Activated B cell treated with CpG ODN at 0.5 μM for 24 hours (primary cell): ENCODE measurements at regions not wholly inside any gene's neighbourhood (a gene's known extent, or its start where the extent isn't known, plus 50 kb on each side); places are given as distances from the start of the nearest gene placed in this dataset.

Experiments used
- ATAC-seq: fragments of 200-7000 bp; cut with Tn5 transposase; one replicate; pipeline ENCODE4 v1.10.0; 2021; ENCODE audit warnings: low read depth, mild to moderate bottlenecking, moderate library complexity
- CTCF ChIA-PET: fragments of 350-600 bp; sonication (Branson Sonifier 250); formaldehyde crosslinking; loops from one replicate; lab custom pipeline; 2021; ENCODE audit warnings: antibody characterized with exemption; lab: Charles Lee
- POLR2A ChIA-PET: fragments of 350-600 bp; sonication (Branson Sonifier 250); formaldehyde crosslinking; loops from one replicate; lab custom pipeline; 2021; ENCODE audit warnings: antibody characterized with exemption; lab: Charles Lee
- DNase-seq: peaks from one replicate; pipeline ENCODE4 v3.0.0; 2022
- H3K27ac Mint-ChIP-seq: one replicate; pipeline ENCODE4 v1.8.0; 2020; ENCODE audit warnings: mixed read lengths
- H3K27me3 Mint-ChIP-seq: one replicate; pipeline ENCODE4 v1.8.0; 2021; ENCODE audit warnings: mixed read lengths
- H3K36me3 Mint-ChIP-seq: one replicate; pipeline ENCODE4 v1.8.0; 2021; ENCODE audit warnings: low read depth, mixed read lengths
- H3K4me1 Mint-ChIP-seq: one replicate; pipeline ENCODE4 v1.8.0; 2021; ENCODE audit warnings: mixed read lengths
- H3K4me3 Mint-ChIP-seq: one replicate; pipeline ENCODE4 v1.8.0; 2020; ENCODE audit warnings: mild to moderate bottlenecking, mixed read lengths
- H3K9me3 Mint-ChIP-seq: one replicate; pipeline ENCODE4 v1.8.0; 2020; ENCODE audit warnings: mixed read lengths
- CTCF ChIP-seq: fragments of 200-600 bp; IDR thresholded peaks from one replicate; pipeline ENCODE4 v1.8.0; 2022; ENCODE audit warnings: antibody characterized with exemption, mild to moderate bottlenecking
- intact Hi-C: fragments of 100-400 bp; cut with micrococcal nuclease; formaldehyde crosslinking; loops from one replicate; pipeline ENCODE4 v1.15.1; 2024

- no peak for TF ChIP-seq CTCF
- no peaks in the 10 kb centered on the region for H3K4me1 Mint-ChIP-seq
- ChIA-PET POLR2A (no interaction called here), CTCF (no interaction called here)
- no peaks in the 10 kb centered on the region for H3K36me3 Mint-ChIP-seq
- H3K9me3 Mint-ChIP-seq, result peaks cover 6% of the 10 kb centered on the region
- H3K27ac Mint-ChIP-seq, result no peak overlapping the region
- ATAC-seq, result no peak
- H3K27me3 Mint-ChIP-seq, result no peaks in the 10 kb centered on the region
- no peak overlapping the region for H3K4me3 Mint-ChIP-seq
- intact Hi-C loops, result no loop called here
- no peak for DNase-seq
Observed at GRCh38 chr5:29247346-29248028, 1946.0 kb upstream of the CDH6 start.

GRCh38 chr5:29240379-29240778 is 1953.1 kb upstream of the CDH6 start:
- no peaks in the 10 kb centered on the region for H3K36me3 Mint-ChIP-seq
- no peaks in the 10 kb centered on the region for H3K4me1 Mint-ChIP-seq
- peaks cover 12% of the 10 kb centered on the region for H3K9me3 Mint-ChIP-seq
- no peaks in the 10 kb centered on the region for H3K27me3 Mint-ChIP-seq
- DNase-seq (no peak), ATAC-seq (no peak)
- no peak for TF ChIP-seq CTCF
- no peak overlapping the region for H3K4me3 Mint-ChIP-seq
- ChIA-PET POLR2A (no interaction called here), CTCF (no interaction called here)
- intact Hi-C loops, result no loop called here
- no peak overlapping the region for H3K27ac Mint-ChIP-seq

- H3K27me3 Mint-ChIP-seq, result no peaks in the 10 kb centered on the region
- H3K27ac Mint-ChIP-seq, result no peak overlapping the region
- ChIA-PET CTCF (no interaction called here), POLR2A (no interaction called here)
- no peak overlapping the region for H3K4me3 Mint-ChIP-seq
- no peak for DNase-seq
- H3K4me1 Mint-ChIP-seq, result no peaks in the 10 kb centered on the region
- H3K9me3 Mint-ChIP-seq, result peaks cover 9% of the 10 kb centered on the region
- intact Hi-C loops, result no loop called here
- no peak for ATAC-seq
- no peak for TF ChIP-seq CTCF
- H3K36me3 Mint-ChIP-seq, result no peaks in the 10 kb centered on the region
Observed at GRCh38 chr5:29239606-29240005, 1953.9 kb upstream of the CDH6 start.

GRCh38 chr5:29238115-29238514 is 1955.4 kb upstream of the CDH6 start:
- H3K4me3 Mint-ChIP-seq, result no peak overlapping the region
- peaks cover 9% of the 10 kb centered on the region for H3K9me3 Mint-ChIP-seq
- no peaks in the 10 kb centered on the region for H3K27me3 Mint-ChIP-seq
- no peak for DNase-seq
- no peak for TF ChIP-seq CTCF
- POLR2A ChIA-PET, result no interaction called here
- CTCF ChIA-PET, result no interaction called here
- H3K27ac Mint-ChIP-seq, result no peak overlapping the region
- no peaks in the 10 kb centered on the region for H3K36me3 Mint-ChIP-seq
- intact Hi-C loops, result no loop called here
- H3K4me1 Mint-ChIP-seq, result no peaks in the 10 kb centered on the region
- ATAC-seq, result no peak

GRCh38 chr5:29231154-29231553 is 1962.3 kb upstream of the CDH6 start:
- H3K27ac Mint-ChIP-seq, result no peak overlapping the region
- ChIA-PET POLR2A (no interaction called here), CTCF (no interaction called here)
- DNase-seq (no peak), ATAC-seq (no peak)
- no peaks in the 10 kb centered on the region for H3K27me3 Mint-ChIP-seq
- H3K4me3 Mint-ChIP-seq, result no peak overlapping the region
- no peaks in the 10 kb centered on the region for H3K4me1 Mint-ChIP-seq
- intact Hi-C loops, result no loop called here
- TF ChIP-seq CTCF, result no peak
- peaks cover 4% of the 10 kb centered on the region for H3K9me3 Mint-ChIP-seq
- H3K36me3 Mint-ChIP-seq, result no peaks in the 10 kb centered on the region
